Tibial nerve (tissue), 4 donors: ENCODE measurements at regions not wholly inside any gene's neighbourhood (a gene's known extent, or its start where the extent isn't known, plus 50 kb on each side); places are given as distances from the start of the nearest gene placed in this dataset.
A peak's percentile ranks its signal among the peaks of the same experiment; 100 is the strongest.

Experiments
- DNase-seq, 2 donors: peaks; one replicate each; pipeline ENCODE4 v3.0.0-alpha.2; 2019; ENCODE audit warnings: low spot score in 2 of 2
- H3K27ac ChIP-seq, 4 donors: fragments of 200-600 bp; sonication (generic) in 3 of 4; one replicate each; pipeline ENCODE4 v1.5.1; 2017 to 2019; ENCODE audit warnings: mild to moderate bottlenecking in 1 of 4
- H3K27me3 ChIP-seq, 2 donors: fragments of 200-600 bp; sonication (generic) in 1 of 2; one replicate each; pipeline versions ENCODE4 v1.5.1 to v1.6.0; 2017 to 2019
- H3K36me3 ChIP-seq, 3 donors: fragments of 200-600 bp; sonication (generic); one replicate each; pipeline ENCODE4 v1.5.1; 2018 to 2019
- H3K4me1 ChIP-seq, 4 donors: fragments of 200-600 bp; sonication (generic) in 3 of 4; one replicate each; pipeline ENCODE4 v1.5.1; 2017 to 2019
- H3K4me3 ChIP-seq, 4 donors: fragments of 200-600 bp; sonication (generic) in 3 of 4; one replicate each; pipeline ENCODE4 v1.5.1; 2017 to 2019; ENCODE audit warnings: mild to moderate bottlenecking in 1 of 4, moderate library complexity in 1 of 4
- H3K9me3 ChIP-seq, 4 donors: fragments of 200-600 bp; sonication (generic) in 3 of 4; one replicate each; pipeline ENCODE4 v1.5.1; 2017 to 2019
- EP300 ChIP-seq, 2 donors: sonication (generic); formaldehyde crosslinking; IDR thresholded peaks; one replicate each; pipeline ENCODE4 v1.6.1; 2017; ENCODE audit warnings: antibody characterized with exemption in 2 of 2, mild to moderate bottlenecking in 1 of 2
- POLR2A ChIP-seq, 2 donors: fragments of 450-650 bp; IDR thresholded peaks; one replicate each; pipeline ENCODE4 v1.6.1; 2017; ENCODE audit warnings: antibody characterized with exemption in 2 of 2, mild to moderate bottlenecking in 2 of 2, moderate library complexity in 2 of 2
- WGBS, 2 donors: methylation state at CpG; one replicate each; pipeline ENCODE4 v1.1.5; 2018; 5-methylcytosine and 5-hydroxymethylcytosine counted together
- TF ChIP-seq, protein P1 (sequence below), 5 experiments: fragments of 200-600 bp in 3 of 5; fragments of 450-650 bp in 2 of 5; sonication (generic) in 3 of 5; IDR thresholded peaks; one replicate each; pipeline ENCODE4 v1.5.1; 2016 to 2019; ENCODE audit warnings: antibody characterized with exemption in 5 of 5, mild to moderate bottlenecking in 3 of 5, moderate library complexity in 2 of 5

DNA sequence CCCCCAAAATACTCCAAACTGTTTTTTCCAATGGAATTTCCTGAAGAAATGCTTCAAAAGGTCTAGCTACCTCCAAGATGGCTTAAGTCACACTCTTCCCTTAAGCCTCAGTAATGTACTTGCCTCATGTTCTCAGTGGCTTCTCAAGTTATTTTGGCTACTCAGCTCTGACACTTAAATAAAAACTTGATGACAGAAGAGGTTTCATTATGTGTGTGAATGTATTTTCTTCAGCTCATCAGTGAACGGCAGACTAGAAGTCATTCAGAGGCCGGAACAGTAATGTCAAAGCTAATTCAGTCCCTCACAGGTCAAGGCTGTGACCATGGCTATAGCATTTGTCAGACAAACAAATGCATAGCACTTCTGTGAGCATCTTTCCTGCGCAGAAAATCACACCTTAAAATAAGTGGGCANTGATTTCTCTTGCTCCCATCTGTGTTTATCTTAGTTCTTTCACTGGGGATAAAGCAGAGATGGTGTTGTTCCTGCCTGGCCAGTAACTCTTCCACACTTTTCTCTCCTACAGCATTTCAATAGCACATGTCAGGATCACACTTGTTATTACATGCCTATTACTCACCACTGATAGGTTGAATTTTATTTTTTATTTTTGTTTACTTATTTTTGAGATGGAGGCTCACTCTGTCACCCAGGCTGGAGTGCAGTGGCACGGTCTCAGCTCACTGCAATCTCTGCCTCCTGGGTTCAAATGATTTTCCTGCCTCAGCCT is 68.5 kb upstream of the PLCL2 start:
- H3K4me1 ChIP-seq = no peaks in the 10 kb centered on the region
- H3K36me3 ChIP-seq = no peaks in the 10 kb centered on the region
- DNase-seq = no peak
- H3K27ac ChIP-seq = no peak overlapping the region
- no peak overlapping the region for H3K4me3 ChIP-seq
- 62 to 64% methylated on average over 4 of the region's 4 CpGs for WGBS, 2 donors
- H3K9me3 ChIP-seq = peaks cover 0 to 6% (median 0%) of the 10 kb centered on the region in 4 donors
- TF ChIP-seq, protein P1, sequence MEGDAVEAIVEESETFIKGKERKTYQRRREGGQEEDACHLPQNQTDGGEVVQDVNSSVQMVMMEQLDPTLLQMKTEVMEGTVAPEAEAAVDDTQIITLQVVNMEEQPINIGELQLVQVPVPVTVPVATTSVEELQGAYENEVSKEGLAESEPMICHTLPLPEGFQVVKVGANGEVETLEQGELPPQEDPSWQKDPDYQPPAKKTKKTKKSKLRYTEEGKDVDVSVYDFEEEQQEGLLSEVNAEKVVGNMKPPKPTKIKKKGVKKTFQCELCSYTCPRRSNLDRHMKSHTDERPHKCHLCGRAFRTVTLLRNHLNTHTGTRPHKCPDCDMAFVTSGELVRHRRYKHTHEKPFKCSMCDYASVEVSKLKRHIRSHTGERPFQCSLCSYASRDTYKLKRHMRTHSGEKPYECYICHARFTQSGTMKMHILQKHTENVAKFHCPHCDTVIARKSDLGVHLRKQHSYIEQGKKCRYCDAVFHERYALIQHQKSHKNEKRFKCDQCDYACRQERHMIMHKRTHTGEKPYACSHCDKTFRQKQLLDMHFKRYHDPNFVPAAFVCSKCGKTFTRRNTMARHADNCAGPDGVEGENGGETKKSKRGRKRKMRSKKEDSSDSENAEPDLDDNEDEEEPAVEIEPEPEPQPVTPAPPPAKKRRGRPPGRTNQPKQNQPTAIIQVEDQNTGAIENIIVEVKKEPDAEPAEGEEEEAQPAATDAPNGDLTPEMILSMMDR (IDR thresholded peaks at IDR 0.05) = no peak
- TF ChIP-seq EP300 (IDR thresholded peaks at IDR 0.05) = peak in 1 of 2 donors; percentile 22
- no peak for TF ChIP-seq POLR2A (IDR thresholded peaks at IDR 0.05)
- no peaks in the 10 kb centered on the region for H3K27me3 ChIP-seq

DNA sequence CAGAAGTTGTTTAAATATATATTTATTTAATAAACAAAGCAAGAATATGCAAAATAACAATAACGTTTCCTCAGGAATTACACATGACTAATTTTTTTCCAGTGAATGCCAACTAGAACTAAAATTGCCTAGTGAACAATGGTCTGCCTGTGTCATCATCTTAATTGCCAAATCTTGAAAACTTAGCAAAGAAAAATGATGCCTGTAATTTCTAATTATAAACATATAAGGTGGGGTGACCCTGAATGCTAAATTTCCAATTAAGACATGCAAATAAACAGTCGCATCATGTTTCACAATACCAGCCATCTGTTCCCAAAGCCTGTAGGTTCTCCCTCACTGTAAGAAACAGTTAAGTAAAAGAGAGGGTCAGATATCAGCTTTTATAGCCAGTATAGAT is 67.6 kb upstream of the PLCL2 start:
- no peak for TF ChIP-seq POLR2A (IDR thresholded peaks at IDR 0.05)
- TF ChIP-seq, protein P1 (IDR thresholded peaks at IDR 0.05) = no peak
- TF ChIP-seq EP300 (IDR thresholded peaks at IDR 0.05) = no peak
- no peak for DNase-seq
- Histone ChIP-seq H3K27ac (no peak overlapping the region), H3K27me3 (no peaks in the 10 kb centered on the region), H3K36me3 (no peaks in the 10 kb centered on the region), H3K4me3 (no peak overlapping the region), H3K4me1 (no peaks in the 10 kb centered on the region), H3K9me3 (peaks cover 0 to 6% (median 0%) of the 10 kb centered on the region in 4 donors)
- 77 to 79% methylated on average over 2 of the region's 2 CpGs for WGBS, 2 donors

DNA sequence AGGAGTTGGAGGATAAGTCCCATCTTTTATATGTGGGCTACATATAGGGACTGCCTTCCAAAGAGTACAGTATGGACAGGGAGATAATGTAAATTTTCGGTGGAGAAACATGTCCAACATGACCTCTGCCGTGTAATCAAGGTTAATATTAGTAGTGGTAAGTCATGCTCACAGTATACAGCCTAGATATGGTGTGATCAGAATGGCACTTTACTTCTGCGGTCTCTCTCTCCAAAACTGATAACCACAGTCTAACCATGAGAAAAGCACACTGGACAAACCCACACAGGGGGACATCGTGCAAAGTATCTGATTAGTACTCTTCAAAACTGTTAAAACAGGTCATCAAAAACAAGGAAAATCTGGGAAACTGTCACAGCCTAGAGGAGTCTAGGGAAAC is 66.6 kb upstream of the PLCL2 start:
- 87 to 88% methylated on average over 4 of the region's 4 CpGs for WGBS, 2 donors
- no peak for DNase-seq
- Histone ChIP-seq H3K36me3 (no peaks in the 10 kb centered on the region), H3K4me3 (no peak overlapping the region), H3K27ac (no peak overlapping the region), H3K9me3 (peaks cover 0 to 6% (median 0%) of the 10 kb centered on the region in 4 donors), H3K4me1 (no peaks in the 10 kb centered on the region), H3K27me3 (no peaks in the 10 kb centered on the region)
- TF ChIP-seq EP300 (IDR thresholded peaks at IDR 0.05) (no peak), POLR2A (IDR thresholded peaks at IDR 0.05) (no peak)
- TF ChIP-seq, protein P1 (IDR thresholded peaks at IDR 0.05) = no peak

DNA sequence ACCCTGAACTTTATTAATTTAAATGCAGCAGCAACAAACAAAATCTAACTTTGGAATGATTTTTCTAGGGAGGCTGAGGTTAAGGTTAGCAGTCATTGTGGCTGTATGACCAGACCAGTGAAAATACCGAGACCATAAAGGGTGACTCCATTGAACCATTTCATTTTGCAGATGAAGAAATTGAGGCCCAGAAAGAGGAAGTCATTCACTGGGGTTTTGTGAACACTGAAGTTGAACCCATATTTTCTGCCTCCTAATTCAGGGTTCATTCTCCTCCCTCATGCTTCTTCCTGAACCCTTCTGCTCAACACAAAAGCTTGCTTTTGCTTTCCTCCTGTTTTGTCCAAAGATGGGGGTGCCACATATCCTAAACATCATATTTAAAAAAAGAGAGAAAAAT is 65.8 kb upstream of the PLCL2 start:
- Histone ChIP-seq H3K27ac (no peak overlapping the region), H3K27me3 (no peaks in the 10 kb centered on the region), H3K36me3 (no peaks in the 10 kb centered on the region), H3K4me1 (no peaks in the 10 kb centered on the region), H3K9me3 (peaks cover 0 to 6% (median 0%) of the 10 kb centered on the region in 4 donors), H3K4me3 (no peak overlapping the region)
- TF ChIP-seq POLR2A (IDR thresholded peaks at IDR 0.05) = no peak
- TF ChIP-seq, protein P1 (IDR thresholded peaks at IDR 0.05) = no peak
- no peak for TF ChIP-seq EP300 (IDR thresholded peaks at IDR 0.05)
- DNase-seq = no peak
- 73 to 91% methylated on average over 1 of the region's 1 CpG for WGBS, 2 donors

DNA sequence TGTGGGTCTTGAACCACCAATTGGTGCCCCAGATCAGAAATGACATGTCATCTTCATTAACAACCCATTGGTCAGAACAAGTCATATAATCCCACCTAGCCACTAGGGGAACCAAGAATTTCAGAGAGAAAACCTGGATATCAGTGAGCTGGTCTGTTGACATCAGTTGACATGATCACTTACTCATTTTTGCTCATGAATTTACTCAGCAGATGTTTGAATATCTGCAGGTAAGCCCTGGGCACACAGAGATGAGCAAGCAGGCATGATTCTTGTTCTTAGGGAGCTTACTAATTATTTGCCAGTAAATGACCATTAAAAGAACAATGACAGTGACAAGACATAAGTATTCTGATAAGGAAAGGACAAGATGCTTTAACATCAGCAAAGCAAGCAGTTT is 64.3 kb upstream of the PLCL2 start:
- no peaks in the 10 kb centered on the region for H3K27me3 ChIP-seq
- no peak for DNase-seq

More for the DNA sequence above, 64.3 kb upstream of the PLCL2 start:
- peaks cover 0 to 6% (median 0%) of the 10 kb centered on the region in 4 donors for H3K9me3 ChIP-seq
- no peak overlapping the region for H3K4me3 ChIP-seq
- no peak overlapping the region for H3K27ac ChIP-seq
- TF ChIP-seq, protein P1 (IDR thresholded peaks at IDR 0.05) = no peak
- TF ChIP-seq POLR2A (IDR thresholded peaks at IDR 0.05) (no peak), EP300 (IDR thresholded peaks at IDR 0.05) (no peak)
- no peaks in the 10 kb centered on the region for H3K36me3 ChIP-seq
- peaks cover 0 to 3% (median 0%) of the 10 kb centered on the region in 4 donors for H3K4me1 ChIP-seq
